ENCODE measurements at regions not wholly inside any gene's neighbourhood (a gene's known extent, or its start where the extent isn't known, plus 50 kb on each side); places are given as distances from the start of the nearest gene placed in this dataset.

DNA sequence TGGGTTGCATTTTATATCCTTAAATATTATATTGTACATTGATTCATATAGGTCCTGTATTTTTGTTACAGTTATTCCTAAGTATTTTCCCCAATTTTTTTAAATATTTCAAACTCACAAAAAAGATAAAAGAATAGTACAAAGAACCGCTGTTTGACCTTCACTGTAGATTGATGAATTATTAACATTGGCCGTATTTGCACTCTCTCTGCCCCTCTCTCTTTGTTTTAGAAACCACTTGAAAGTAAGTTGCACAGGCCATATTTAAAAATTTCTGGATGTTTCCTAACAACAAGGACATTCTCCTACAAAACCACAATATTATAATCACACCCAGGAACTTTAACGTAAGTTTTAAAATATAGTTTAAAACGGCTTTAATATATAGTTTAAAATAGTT lies 72.0 kb upstream of the DUSP22 start:
- TF ChIP-seq, protein P1, sequence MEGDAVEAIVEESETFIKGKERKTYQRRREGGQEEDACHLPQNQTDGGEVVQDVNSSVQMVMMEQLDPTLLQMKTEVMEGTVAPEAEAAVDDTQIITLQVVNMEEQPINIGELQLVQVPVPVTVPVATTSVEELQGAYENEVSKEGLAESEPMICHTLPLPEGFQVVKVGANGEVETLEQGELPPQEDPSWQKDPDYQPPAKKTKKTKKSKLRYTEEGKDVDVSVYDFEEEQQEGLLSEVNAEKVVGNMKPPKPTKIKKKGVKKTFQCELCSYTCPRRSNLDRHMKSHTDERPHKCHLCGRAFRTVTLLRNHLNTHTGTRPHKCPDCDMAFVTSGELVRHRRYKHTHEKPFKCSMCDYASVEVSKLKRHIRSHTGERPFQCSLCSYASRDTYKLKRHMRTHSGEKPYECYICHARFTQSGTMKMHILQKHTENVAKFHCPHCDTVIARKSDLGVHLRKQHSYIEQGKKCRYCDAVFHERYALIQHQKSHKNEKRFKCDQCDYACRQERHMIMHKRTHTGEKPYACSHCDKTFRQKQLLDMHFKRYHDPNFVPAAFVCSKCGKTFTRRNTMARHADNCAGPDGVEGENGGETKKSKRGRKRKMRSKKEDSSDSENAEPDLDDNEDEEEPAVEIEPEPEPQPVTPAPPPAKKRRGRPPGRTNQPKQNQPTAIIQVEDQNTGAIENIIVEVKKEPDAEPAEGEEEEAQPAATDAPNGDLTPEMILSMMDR (IDR thresholded peaks at IDR 0.05) = no peak

DNA sequence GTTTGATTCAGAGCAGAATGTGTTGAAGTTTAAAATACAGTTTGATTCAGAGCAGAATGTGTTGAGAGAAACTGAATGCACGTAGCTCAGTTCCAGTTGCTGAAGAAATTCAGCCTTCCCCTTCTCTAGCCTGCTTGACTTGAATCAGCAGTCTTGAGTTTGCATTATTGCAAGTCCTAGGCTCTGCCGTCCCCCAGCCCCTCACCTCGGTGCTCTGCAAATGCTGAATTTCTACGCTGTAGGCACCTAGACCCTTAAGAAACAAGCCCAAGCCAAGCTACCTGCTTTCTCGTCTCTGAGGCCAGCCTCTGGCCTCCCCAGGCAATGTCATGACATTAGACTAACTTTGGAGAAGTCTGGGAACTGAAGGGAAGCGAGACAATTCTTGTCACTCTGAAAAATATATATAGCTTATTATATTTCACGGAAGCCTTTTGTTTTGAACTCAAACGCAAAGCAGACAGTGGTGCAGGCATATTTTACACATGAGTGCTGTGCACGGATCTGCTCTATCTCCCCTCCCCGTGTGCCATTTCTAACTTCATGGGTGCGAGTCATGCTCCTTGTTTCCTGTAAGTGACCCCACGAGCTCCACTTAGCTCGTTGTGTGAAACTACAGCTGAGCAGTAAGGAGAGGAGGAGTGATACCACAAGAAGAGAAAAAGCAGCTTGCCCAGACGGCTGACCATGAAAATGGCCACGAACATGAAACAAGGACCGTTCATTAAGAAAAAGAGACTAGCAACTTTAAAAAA lies 71.4 kb upstream of the DUSP22 start:
- TF ChIP-seq, protein P1 (IDR thresholded peaks at IDR 0.05) = no peak

DNA sequence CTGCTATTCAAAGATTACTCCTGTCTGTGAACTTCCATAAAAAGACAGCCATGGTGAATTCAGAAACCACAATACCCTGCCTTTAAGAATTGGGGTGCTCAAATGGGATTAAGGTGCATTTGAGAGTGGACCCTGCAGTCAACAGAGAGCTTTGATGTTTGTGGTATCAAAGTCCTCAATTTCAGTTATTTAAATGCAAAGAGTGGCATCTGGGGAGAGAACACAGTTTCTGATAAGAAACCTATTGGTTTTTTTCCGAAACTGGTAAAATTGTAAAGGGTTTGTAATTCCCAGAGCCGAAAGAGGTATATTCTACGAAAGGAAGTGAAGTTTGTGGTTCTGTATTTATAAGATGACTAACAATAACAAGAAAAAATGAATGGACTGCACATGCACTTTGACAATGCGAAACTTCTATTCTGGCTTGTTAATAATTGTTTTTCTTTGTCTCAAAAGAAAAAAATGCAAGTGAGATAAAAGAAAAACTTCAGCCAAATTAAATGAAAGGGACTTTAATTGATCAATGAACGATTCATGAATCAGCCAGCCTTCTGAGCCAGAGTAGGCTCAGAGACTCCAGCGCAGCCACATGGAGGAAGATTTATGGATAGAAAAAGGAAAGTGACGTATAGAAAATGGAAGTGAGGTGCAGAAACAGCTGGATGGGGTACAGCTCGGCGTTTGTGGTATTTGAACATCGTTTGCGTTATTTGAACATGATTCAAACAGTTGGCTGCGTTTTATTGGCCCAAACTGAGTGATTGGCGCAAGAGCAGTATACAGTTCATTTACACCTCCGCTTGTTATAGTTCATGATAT lies 70.5 kb upstream of the DUSP22 start:
- TF ChIP-seq, protein P1 (IDR thresholded peaks at IDR 0.05) = no peak

DNA sequence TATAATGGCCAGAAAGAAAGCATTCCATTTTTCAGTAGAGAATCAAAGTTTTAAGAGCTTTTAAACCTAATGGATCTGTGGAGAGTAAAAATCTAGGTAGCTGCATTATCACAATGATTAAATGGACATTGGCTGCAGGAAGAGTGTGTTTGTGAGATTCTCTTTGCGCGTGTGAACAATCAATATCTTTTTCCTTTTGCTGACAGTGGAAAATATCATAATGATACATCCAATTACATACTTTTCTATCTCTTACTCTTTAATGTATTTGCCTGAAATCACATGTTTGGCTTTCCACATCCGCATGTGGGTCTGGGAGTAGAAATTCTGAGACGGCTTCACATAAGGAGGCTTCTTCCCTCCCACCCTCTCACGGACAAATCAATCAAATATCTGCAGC lies 69.8 kb upstream of the DUSP22 start:
- TF ChIP-seq, protein P1 (IDR thresholded peaks at IDR 0.05) = no peak

DNA sequence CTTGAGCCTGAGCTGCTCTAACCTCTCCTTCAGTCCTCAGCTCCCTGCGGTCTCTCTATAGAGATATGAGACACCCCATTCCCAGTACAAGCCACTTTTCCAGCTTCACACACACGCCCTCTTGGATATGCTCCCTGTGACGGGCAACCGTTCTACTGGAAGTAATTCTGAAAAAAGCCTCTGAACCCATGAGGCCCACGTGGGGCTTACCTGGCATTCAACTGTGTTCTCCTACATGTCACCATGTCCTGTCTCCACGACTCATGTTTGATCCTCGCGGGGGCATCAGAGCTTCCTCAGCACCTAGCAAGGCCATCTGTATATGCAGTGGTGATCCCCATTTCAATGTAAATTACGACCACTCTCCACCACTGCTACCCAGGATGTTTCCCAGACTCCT lies 69.2 kb upstream of the DUSP22 start:
- TF ChIP-seq, protein P1 (IDR thresholded peaks at IDR 0.05) = no peak

DNA sequence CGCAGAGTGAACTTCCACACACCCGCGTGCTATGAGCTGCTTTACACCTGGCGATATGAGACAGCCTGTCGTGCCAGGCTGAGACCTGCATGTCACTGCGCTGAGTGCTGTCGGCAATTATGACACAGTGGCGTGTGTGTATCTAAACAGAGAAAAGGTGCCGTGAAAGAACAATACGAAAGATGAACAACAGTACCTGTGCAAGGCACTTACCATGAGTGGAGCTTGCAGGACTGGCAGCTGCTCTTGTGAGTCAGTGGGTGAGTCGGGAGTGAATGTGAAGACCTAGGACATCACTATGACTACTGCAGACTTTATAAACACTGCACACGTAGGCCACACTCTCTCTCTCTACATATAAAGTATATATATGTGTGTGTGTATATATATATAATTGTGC lies 68.5 kb upstream of the DUSP22 start:
- TF ChIP-seq, protein P1 (IDR thresholded peaks at IDR 0.05) = no peak

DNA sequence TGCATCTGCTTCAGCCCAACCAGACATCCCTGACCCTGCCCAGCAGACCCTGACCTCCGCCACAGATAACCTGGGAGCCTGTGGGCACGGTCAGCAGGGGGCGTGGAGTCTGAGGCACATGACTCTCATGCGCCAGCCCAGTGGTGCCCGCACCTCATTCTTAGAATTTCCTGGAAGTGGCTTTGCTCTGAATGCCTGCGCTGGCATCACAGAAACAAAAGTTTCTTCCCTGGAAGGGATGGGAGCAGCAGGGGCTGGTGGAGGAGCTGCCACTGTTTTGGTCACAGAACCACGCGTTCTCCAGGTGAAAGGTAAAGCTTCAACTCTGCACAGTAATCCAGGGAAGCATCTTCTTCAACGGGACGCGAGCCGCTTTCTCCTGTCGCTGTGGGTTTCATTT lies 67.9 kb upstream of the DUSP22 start:
- TF ChIP-seq, protein P1 (IDR thresholded peaks at IDR 0.05) = no peak
